ENCODE measurements at regions not wholly inside any gene's neighbourhood (a gene's known extent, or its start where the extent isn't known, plus 50 kb on each side); places are given as distances from the start of the nearest gene placed in this dataset.

GRCh38 chr12:88729196-88729595 is 148.9 kb upstream of the KITLG start:
- Histone ChIP-seq H3K4me1 (no peaks in the 10 kb centered on the region), H3K4me3 (no peak overlapping the region), H3K27ac (no peak overlapping the region), H3K27me3 (no peaks in the 10 kb centered on the region), H3K36me3 (no peaks in the 10 kb centered on the region), H3K9me3 (no peaks in the 10 kb centered on the region)
- TF ChIP-seq POLR2A (IDR thresholded peaks at IDR 0.05), result no peak
- TF ChIP-seq, protein P1, sequence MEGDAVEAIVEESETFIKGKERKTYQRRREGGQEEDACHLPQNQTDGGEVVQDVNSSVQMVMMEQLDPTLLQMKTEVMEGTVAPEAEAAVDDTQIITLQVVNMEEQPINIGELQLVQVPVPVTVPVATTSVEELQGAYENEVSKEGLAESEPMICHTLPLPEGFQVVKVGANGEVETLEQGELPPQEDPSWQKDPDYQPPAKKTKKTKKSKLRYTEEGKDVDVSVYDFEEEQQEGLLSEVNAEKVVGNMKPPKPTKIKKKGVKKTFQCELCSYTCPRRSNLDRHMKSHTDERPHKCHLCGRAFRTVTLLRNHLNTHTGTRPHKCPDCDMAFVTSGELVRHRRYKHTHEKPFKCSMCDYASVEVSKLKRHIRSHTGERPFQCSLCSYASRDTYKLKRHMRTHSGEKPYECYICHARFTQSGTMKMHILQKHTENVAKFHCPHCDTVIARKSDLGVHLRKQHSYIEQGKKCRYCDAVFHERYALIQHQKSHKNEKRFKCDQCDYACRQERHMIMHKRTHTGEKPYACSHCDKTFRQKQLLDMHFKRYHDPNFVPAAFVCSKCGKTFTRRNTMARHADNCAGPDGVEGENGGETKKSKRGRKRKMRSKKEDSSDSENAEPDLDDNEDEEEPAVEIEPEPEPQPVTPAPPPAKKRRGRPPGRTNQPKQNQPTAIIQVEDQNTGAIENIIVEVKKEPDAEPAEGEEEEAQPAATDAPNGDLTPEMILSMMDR (IDR thresholded peaks at IDR 0.05 in 4 of 5, conservative IDR thresholded peaks at IDR 0.05 in 1 of 5), result no peak
- DNase-seq, result no peak
- in situ Hi-C loops (cut with MboI; ENCODE audit: low sequenced_read_pairs in 4 of 4), result no loop called here
- intact Hi-C loops (cut with DNase I; ENCODE audit: low total_unique reads), result no loop called here
- ATAC-seq, result no peak

GRCh38 chr12:88726806-88727720 is 146.8 kb upstream of the KITLG start:
- DNase-seq, result no peak
- no peak overlapping the region for H3K27ac ChIP-seq
- in situ Hi-C loops (cut with MboI; ENCODE audit: low sequenced_read_pairs in 4 of 4), result no loop called here
- no peaks in the 10 kb centered on the region for H3K27me3 ChIP-seq
- H3K4me3 ChIP-seq, result no peak overlapping the region
- H3K9me3 ChIP-seq, result no peaks in the 10 kb centered on the region
- no peak for ATAC-seq
- H3K36me3 ChIP-seq, result no peaks in the 10 kb centered on the region
- H3K4me1 ChIP-seq, result no peaks in the 10 kb centered on the region
- TF ChIP-seq, protein P1 (IDR thresholded peaks at IDR 0.05 in 4 of 5, conservative IDR thresholded peaks at IDR 0.05 in 1 of 5), result no peak
- TF ChIP-seq POLR2A (IDR thresholded peaks at IDR 0.05), result no peak
- intact Hi-C loops (cut with DNase I; ENCODE audit: low total_unique reads), result no loop called here

DNA sequence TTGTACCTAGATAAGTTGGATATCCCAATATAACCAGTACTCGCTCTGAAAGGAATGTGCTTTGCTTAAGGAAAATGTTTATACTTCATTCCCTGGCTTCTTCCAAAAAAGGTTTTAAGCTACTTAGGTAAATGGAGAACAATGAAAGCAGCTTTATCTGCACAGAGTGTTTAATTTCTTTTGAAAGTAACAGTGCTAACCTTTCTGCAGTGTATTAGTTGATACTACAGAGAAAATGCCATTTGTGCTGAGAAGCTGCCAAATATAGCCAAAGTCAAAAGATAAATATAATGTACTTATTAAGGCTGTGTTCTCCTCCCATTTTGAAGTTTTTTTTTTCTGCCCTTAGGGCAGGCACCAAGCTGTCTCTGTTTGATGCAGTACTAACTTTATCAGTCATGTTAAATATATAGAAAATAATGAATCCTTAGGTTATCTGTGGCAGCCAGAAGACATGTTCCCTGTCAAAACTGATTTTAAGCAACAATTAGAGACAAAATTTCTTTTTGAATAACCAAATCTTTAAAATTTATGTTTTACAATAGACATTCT is 145.4 kb upstream of the KITLG start:
- no peaks in the 10 kb centered on the region for H3K36me3 ChIP-seq
- no peak for ATAC-seq
- H3K4me3 ChIP-seq, result no peak overlapping the region
- in situ Hi-C loops (cut with MboI; ENCODE audit: low sequenced_read_pairs in 4 of 4), result no loop called here
- no peaks in the 10 kb centered on the region for H3K9me3 ChIP-seq
- DNase-seq, result no peak
- no peaks in the 10 kb centered on the region for H3K27me3 ChIP-seq
- H3K4me1 ChIP-seq, result no peaks in the 10 kb centered on the region
- no peak for TF ChIP-seq POLR2A (IDR thresholded peaks at IDR 0.05)
- TF ChIP-seq, protein P1 (IDR thresholded peaks at IDR 0.05 in 4 of 5, conservative IDR thresholded peaks at IDR 0.05 in 1 of 5), result no peak
- intact Hi-C loops (cut with DNase I; ENCODE audit: low total_unique reads), result no loop called here
- no peak overlapping the region for H3K27ac ChIP-seq

DNA sequence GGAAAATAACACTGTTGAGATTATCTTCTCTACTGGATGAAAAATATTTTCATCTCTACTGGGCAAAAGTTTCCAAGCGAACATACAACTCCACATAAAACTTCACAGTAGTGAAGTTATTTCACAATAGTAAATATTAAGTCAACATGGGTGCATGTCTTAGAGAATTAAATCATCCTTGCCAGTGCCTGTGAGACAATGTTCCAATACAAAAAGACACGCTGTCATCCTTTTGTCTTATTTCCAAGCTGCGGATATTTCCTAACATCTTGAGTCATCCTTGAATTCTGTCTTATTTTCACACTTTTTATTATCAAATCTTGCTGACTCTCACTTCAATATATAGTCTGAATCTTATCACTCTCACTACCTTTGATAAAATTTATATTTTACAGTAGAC is 142.9 kb upstream of the KITLG start:
- Histone ChIP-seq H3K27ac (no peak overlapping the region), H3K36me3 (no peaks in the 10 kb centered on the region), H3K27me3 (no peaks in the 10 kb centered on the region), H3K4me3 (no peak overlapping the region), H3K4me1 (no peaks in the 10 kb centered on the region), H3K9me3 (no peaks in the 10 kb centered on the region)
- in situ Hi-C loops (cut with MboI; ENCODE audit: low sequenced_read_pairs in 4 of 4) (no loop called here), intact Hi-C loops (cut with DNase I; ENCODE audit: low total_unique reads) (no loop called here)
- TF ChIP-seq, protein P1 (IDR thresholded peaks at IDR 0.05 in 4 of 5, conservative IDR thresholded peaks at IDR 0.05 in 1 of 5), result no peak
- no peak for TF ChIP-seq POLR2A (IDR thresholded peaks at IDR 0.05)
- ATAC-seq (peak in 1 of 2 donors; percentile 63), DNase-seq (no peak)
